HepG2 (cell line): ENCODE measurements at regions not wholly inside any gene's neighbourhood (a gene's known extent, or its start where the extent isn't known, plus 50 kb on each side); places are given as distances from the start of the nearest gene placed in this dataset.

Source experiments
- GTF3A ChIP-seq: sonication (generic); formaldehyde crosslinking; conservative IDR thresholded peaks from 2 replicates; pipeline ENCODE4 v1.4.0; 2020; ENCODE audit warnings: mild to moderate bottlenecking, missing genetic modification reagents
- MBD4 ChIP-seq: IDR thresholded peaks from 2 replicates; pipeline ENCODE4 v1.6.1; 2012; ENCODE audit warnings: low read length, inconsistent platforms, borderline replicate concordance
- SNAPC4 ChIP-seq: sonication (generic); formaldehyde crosslinking; IDR thresholded peaks from 2 replicates; pipeline ENCODE4 v1.4.0; 2020; ENCODE audit warnings: mild to moderate bottlenecking, missing genetic modification reagents
- TF ChIP-seq, protein P1 (sequence below): sonication (generic); formaldehyde crosslinking; IDR thresholded peaks from 2 replicates; pipeline ENCODE4 v1.8.0; 2023; ENCODE audit warnings: mild to moderate bottlenecking, missing genetic modification reagents
- TF ChIP-seq, protein P2 (sequence below): sonication (generic); formaldehyde crosslinking; IDR thresholded peaks from 2 replicates; pipeline ENCODE4 v1.4.0; 2020; ENCODE audit warnings: low read depth, missing genetic modification reagents
- TF ChIP-seq, protein P3 (sequence below): sonication (generic); formaldehyde crosslinking; IDR thresholded peaks from 2 replicates; pipeline ENCODE4 v1.4.0; 2020; ENCODE audit warnings: missing genetic modification reagents, borderline replicate concordance

- TF ChIP-seq, protein P1, sequence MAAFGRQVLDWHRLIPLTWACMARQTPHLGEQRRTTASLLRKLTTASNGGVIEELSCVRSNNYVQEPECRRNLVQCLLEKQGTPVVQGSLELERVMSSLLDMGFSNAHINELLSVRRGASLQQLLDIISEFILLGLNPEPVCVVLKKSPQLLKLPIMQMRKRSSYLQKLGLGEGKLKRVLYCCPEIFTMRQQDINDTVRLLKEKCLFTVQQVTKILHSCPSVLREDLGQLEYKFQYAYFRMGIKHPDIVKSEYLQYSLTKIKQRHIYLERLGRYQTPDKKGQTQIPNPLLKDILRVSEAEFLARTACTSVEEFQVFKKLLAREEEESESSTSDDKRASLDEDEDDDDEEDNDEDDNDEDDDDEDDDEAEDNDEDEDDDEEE (CRISPR knock-in tag) = no peak
- TF ChIP-seq MBD4 = peak; percentile 86; the same call in 1 of the 2 replicates
- TF ChIP-seq GTF3A (CRISPR knock-in tag) = no peak
- TF ChIP-seq, protein P2, sequence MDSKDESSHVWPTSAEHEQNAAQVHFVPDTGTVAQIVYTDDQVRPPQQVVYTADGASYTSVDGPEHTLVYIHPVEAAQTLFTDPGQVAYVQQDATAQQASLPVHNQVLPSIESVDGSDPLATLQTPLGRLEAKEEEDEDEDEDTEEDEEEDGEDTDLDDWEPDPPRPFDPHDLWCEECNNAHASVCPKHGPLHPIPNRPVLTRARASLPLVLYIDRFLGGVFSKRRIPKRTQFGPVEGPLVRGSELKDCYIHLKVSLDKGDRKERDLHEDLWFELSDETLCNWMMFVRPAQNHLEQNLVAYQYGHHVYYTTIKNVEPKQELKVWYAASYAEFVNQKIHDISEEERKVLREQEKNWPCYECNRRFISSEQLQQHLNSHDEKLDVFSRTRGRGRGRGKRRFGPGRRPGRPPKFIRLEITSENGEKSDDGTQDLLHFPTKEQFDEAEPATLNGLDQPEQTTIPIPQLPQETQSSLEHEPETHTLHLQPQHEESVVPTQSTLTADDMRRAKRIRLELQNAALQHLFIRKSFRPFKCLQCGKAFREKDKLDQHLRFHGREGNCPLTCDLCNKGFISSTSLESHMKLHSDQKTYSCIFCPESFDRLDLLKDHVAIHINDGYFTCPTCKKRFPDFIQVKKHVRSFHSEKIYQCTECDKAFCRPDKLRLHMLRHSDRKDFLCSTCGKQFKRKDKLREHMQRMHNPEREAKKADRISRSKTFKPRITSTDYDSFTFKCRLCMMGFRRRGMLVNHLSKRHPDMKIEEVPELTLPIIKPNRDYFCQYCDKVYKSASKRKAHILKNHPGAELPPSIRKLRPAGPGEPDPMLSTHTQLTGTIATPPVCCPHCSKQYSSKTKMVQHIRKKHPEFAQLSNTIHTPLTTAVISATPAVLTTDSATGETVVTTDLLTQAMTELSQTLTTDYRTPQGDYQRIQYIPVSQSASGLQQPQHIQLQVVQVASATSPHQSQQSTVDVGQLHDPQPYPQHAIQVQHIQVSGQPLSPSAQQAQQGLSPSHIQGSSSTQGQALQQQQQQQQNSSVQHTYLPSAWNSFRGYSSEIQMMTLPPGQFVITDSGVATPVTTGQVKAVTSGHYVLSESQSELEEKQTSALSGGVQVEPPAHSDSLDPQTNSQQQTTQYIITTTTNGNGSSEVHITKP (CRISPR knock-in tag) = no peak
- TF ChIP-seq, protein P3, sequence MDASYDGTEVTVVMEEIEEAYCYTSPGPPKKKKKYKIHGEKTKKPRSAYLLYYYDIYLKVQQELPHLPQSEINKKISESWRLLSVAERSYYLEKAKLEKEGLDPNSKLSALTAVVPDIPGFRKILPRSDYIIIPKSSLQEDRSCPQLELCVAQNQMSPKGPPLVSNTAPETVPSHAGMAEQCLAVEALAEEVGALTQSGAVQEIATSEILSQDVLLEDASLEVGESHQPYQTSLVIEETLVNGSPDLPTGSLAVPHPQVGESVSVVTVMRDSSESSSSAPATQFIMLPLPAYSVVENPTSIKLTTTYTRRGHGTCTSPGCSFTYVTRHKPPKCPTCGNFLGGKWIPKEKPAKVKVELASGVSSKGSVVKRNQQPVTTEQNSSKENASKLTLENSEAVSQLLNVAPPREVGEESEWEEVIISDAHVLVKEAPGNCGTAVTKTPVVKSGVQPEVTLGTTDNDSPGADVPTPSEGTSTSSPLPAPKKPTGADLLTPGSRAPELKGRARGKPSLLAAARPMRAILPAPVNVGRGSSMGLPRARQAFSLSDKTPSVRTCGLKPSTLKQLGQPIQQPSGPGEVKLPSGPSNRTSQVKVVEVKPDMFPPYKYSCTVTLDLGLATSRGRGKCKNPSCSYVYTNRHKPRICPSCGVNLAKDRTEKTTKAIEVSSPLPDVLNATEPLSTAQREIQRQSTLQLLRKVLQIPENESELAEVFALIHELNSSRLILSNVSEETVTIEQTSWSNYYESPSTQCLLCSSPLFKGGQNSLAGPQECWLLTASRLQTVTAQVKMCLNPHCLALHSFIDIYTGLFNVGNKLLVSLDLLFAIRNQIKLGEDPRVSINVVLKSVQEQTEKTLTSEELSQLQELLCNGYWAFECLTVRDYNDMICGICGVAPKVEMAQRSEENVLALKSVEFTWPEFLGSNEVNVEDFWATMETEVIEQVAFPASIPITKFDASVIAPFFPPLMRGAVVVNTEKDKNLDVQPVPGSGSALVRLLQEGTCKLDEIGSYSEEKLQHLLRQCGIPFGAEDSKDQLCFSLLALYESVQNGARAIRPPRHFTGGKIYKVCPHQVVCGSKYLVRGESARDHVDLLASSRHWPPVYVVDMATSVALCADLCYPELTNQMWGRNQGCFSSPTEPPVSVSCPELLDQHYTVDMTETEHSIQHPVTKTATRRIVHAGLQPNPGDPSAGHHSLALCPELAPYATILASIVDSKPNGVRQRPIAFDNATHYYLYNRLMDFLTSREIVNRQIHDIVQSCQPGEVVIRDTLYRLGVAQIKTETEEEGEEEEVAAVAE = no peak
- TF ChIP-seq SNAPC4 (CRISPR knock-in tag) = no peak
Measured at GRCh38 chr2:167510071-167510759, 621.9 kb downstream of the XIRP2 start (continued).
